ENCODE measurements at regions not wholly inside any gene's neighbourhood (a gene's known extent, or its start where the extent isn't known, plus 50 kb on each side); places are given as distances from the start of the nearest gene placed in this dataset.

- TF ChIP-seq, protein P1, sequence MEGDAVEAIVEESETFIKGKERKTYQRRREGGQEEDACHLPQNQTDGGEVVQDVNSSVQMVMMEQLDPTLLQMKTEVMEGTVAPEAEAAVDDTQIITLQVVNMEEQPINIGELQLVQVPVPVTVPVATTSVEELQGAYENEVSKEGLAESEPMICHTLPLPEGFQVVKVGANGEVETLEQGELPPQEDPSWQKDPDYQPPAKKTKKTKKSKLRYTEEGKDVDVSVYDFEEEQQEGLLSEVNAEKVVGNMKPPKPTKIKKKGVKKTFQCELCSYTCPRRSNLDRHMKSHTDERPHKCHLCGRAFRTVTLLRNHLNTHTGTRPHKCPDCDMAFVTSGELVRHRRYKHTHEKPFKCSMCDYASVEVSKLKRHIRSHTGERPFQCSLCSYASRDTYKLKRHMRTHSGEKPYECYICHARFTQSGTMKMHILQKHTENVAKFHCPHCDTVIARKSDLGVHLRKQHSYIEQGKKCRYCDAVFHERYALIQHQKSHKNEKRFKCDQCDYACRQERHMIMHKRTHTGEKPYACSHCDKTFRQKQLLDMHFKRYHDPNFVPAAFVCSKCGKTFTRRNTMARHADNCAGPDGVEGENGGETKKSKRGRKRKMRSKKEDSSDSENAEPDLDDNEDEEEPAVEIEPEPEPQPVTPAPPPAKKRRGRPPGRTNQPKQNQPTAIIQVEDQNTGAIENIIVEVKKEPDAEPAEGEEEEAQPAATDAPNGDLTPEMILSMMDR (IDR thresholded peaks at IDR 0.05; ENCODE audit: insufficient read depth, low read length, poor library complexity, severe bottlenecking), result no peak
- TF ChIP-seq EZH2phosphoT487 (conservative IDR thresholded peaks at IDR 0.05; ENCODE audit: low read length), result no peak
These were observed 64.1 kb downstream of the HHEX start for GRCh38 chr10:92753865-92754264.
